Mucosa of descending colon (tissue), 3 donors: ENCODE measurements at regions not wholly inside any gene's neighbourhood (a gene's known extent, or its start where the extent isn't known, plus 50 kb on each side); places are given as distances from the start of the nearest gene placed in this dataset.

Source experiments
- ATAC-seq: fragments of 200-7000 bp; cut with Tn5 transposase; one replicate; pipeline ENCODE4 v1.9.1; 2020; ENCODE audit warnings: mild to moderate bottlenecking, moderate library complexity
- DNase-seq, 3 donors: peaks; one replicate each; pipeline ENCODE4 v3.0.0-alpha.2; 2020
- H3K36me3 ChIP-seq: fragments of 200-600 bp; one replicate; pipeline ENCODE4 v1.8.0; 2021; ENCODE audit warnings: low read depth, mild to moderate bottlenecking
- H3K4me1 ChIP-seq: fragments of 200-600 bp; one replicate; pipeline ENCODE4 v1.8.0; 2021; ENCODE audit warnings: low read depth, mild to moderate bottlenecking
- H3K4me3 ChIP-seq: fragments of 200-600 bp; one replicate; pipeline ENCODE4 v1.8.0; 2021; ENCODE audit warnings: mild to moderate bottlenecking
- H3K9me3 ChIP-seq: fragments of 200-600 bp; one replicate; pipeline ENCODE4 v1.8.0; 2021; ENCODE audit warnings: mild to moderate bottlenecking
- CTCF ChIP-seq: fragments of 200-600 bp; IDR thresholded peaks from one replicate; pipeline ENCODE4 v1.8.0; 2022; ENCODE audit warnings: antibody characterized with exemption, mild to moderate bottlenecking
- intact Hi-C, 2 donors: fragments of 100-400 bp; cut with DNase I in 1 of 2; cut with micrococcal nuclease in 1 of 2; formaldehyde crosslinking; loops; one replicate each; pipeline versions ENCODE4 v1.11.0 to v1.11.1; 2022; cut with DNase I, micrococcal nuclease
- donor health status: DM: no; HTN: no; CAD: no; lungs with moderate emphysema.
- donor health status: DM: no; HTN: no; CAD: no.
- donor health status: DM: no; HTN: yes; CAD: no.

DNA sequence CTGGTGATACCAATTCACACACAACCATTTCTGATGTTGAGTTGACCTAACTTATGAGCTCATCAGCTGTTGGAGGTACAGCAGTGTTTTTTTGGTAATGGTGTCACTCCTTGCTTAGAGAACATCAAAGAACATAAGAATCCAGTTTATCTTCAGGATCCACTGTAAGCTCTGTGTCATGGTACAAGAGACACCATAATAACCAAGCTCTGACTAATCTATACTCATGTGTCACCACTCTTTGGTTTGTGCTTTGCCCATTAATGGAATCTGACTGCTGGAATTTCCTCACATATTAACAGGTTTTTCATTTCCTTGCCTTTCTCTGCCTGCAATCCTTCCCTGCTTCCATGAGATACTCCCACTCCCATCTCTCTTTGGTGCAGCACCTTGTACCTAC, 735.1 kb upstream of the LCORL start:
- no peaks in the 10 kb centered on the region for H3K4me1 ChIP-seq
- no peak for ATAC-seq
- H3K4me3 ChIP-seq: no peak overlapping the region
- no peaks in the 10 kb centered on the region for H3K9me3 ChIP-seq
- intact Hi-C loops: no loop called here
- H3K36me3 ChIP-seq: no peaks in the 10 kb centered on the region
- no peak for TF ChIP-seq CTCF
- no peak for DNase-seq

DNA sequence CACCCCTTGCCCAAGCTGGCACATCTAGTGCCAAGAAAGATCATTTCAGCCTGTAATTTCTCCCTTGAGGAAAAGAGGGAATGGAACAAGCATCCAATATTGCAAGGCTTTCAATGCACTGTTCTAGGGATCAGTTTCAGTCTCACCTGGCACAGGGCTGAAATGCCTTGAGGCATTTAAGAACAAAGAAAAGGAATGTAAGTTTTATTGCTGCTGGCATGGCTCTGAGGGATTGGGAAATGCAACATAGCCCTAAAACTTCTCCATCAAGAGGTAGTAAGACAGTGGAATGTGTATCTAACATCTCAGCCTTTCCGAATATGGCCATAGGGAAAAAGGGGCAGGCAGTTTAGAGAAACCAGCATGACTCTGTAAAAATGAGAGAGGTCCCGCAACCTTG, 732.6 kb upstream of the LCORL start:
- DNase-seq: no peak
- no peaks in the 10 kb centered on the region for H3K9me3 ChIP-seq
- H3K36me3 ChIP-seq: no peaks in the 10 kb centered on the region
- H3K4me1 ChIP-seq: no peaks in the 10 kb centered on the region
- intact Hi-C loops: no loop called here
- H3K4me3 ChIP-seq: no peak overlapping the region
- no peak for ATAC-seq
- no peak for TF ChIP-seq CTCF

DNA sequence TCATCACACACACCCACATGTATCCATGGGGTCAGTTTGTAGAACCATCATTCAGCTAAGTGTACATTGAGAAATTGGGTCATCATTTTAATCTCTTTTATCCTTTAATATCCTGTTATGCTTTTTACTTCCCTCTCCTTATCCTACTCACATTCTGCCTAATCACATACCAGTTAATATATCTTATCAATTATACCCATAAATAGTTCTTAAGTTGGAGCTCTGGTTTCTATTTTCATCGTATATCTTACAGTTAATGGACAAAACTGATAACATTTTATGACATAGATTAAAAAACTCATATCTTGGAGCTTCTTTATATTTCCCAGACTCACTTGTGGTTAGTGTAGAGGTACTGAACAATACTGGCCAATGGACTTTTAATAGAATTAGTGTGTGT, 729.5 kb upstream of the LCORL start:
- intact Hi-C loops: no loop called here
- ATAC-seq (no peak), DNase-seq (no peak)
- no peaks in the 10 kb centered on the region for H3K4me1 ChIP-seq
- H3K9me3 ChIP-seq: no peaks in the 10 kb centered on the region
- H3K4me3 ChIP-seq: no peak overlapping the region
- no peaks in the 10 kb centered on the region for H3K36me3 ChIP-seq
- TF ChIP-seq CTCF: no peak

GRCh38 chr4:18749391-18749790, 727.8 kb upstream of the LCORL start:
- TF ChIP-seq CTCF: no peak
- Histone ChIP-seq H3K4me3 (no peak overlapping the region), H3K4me1 (no peaks in the 10 kb centered on the region), H3K36me3 (no peaks in the 10 kb centered on the region), H3K9me3 (no peaks in the 10 kb centered on the region)
- DNase-seq: no peak
- ATAC-seq: no peak
- intact Hi-C loops: no loop called here

DNA sequence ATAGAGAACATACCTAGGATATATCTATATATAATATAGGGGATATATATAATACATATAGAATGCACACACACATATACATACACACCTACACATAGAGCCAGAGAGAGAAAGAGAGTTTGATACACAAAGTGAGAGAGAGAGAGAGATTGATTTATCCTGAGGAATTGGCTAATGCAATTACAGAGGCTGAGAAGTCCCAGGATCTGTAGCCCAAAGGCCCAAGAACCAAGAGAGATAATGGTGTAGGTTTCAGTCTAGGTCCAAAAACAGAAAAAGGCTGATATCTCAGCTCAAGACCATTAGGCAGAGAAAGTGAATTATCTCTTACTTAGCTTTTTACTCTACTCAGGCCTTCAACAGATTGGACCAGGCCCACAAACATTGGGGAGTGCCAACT, 715.0 kb upstream of the LCORL start:
- Histone ChIP-seq H3K4me1 (no peaks in the 10 kb centered on the region), H3K4me3 (no peak overlapping the region), H3K9me3 (no peaks in the 10 kb centered on the region), H3K36me3 (no peaks in the 10 kb centered on the region)
- TF ChIP-seq CTCF: no peak
- ATAC-seq (no peak), DNase-seq (no peak)
- intact Hi-C loops: no loop called here

DNA sequence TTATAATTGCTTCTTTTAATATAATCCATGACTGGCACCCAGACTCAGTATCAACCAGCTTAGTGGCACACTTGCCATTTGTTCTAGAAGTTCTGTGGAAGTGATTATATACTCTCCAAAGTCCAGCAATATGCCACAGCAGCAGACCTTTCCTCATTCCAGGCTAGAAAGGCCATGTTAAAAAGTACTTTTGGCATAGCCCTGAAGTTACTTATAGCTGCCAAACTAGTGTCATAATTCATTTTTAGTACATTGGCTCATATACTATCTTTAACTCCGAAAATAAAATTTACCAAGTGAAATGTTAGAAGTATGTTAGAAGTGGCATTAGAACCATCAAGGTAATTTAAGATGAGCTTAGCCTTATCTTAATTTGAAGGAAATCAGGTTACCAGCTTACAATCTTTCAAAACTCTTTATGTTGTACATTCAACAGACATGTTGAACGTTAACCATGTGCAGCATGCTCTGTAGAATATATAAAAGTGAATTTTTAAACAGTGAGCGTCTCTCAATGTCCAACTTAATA, 714.2 kb upstream of the LCORL start:
- intact Hi-C loops: no loop called here
- Histone ChIP-seq H3K36me3 (no peaks in the 10 kb centered on the region), H3K4me3 (no peak overlapping the region), H3K9me3 (no peaks in the 10 kb centered on the region), H3K4me1 (no peaks in the 10 kb centered on the region)
- DNase-seq (no peak), ATAC-seq (no peak)
- no peak for TF ChIP-seq CTCF
